ENCODE measurements at regions not wholly inside any gene's neighbourhood (a gene's known extent, or its start where the extent isn't known, plus 50 kb on each side); places are given as distances from the start of the nearest gene placed in this dataset.
A peak's percentile ranks its signal among the peaks of the same experiment; 100 is the strongest.
"Not testable (repeated sequence)": the region's sequence is repeated elsewhere in the genome, so short reads cannot be mapped to it uniquely, and the experiment has no call there.

GRCh38 chr1:221251580-221251979, 372.3 kb downstream of the HLX start:
- H3K4me3 Mint-ChIP-seq (ENCODE audit: unreplicated experiment) = no peak overlapping the region
- peaks cover 6% of the 10 kb centered on the region for H3K9me3 Mint-ChIP-seq (ENCODE audit: low read depth)
- DNase-seq (ENCODE audit: low spot score) = no peak
- no peak overlapping the region for H3K27ac Mint-ChIP-seq (ENCODE audit: unreplicated experiment)
- TF ChIP-seq CTCF (IDR thresholded peaks at IDR 0.05) = no peak
- no peaks in the 10 kb centered on the region for H3K36me3 Mint-ChIP-seq (ENCODE audit: low read depth)
- no peaks in the 10 kb centered on the region for H3K27me3 Mint-ChIP-seq (ENCODE audit: low read depth)
- no peaks in the 10 kb centered on the region for H3K4me1 Mint-ChIP-seq (ENCODE audit: low read depth)

GRCh38 chr1:221254813-221255212, 375.6 kb downstream of the HLX start:
- Mint-ChIP-seq H3K4me3 (ENCODE audit: unreplicated experiment) (no peak overlapping the region), H3K36me3 (ENCODE audit: low read depth) (no peaks in the 10 kb centered on the region), H3K27ac (ENCODE audit: unreplicated experiment) (no peak overlapping the region), H3K27me3 (ENCODE audit: low read depth) (no peaks in the 10 kb centered on the region), H3K9me3 (ENCODE audit: low read depth) (peaks cover 17% of the 10 kb centered on the region), H3K4me1 (ENCODE audit: low read depth) (no peaks in the 10 kb centered on the region)
- TF ChIP-seq CTCF (IDR thresholded peaks at IDR 0.05) = no peak
- no peak for DNase-seq (ENCODE audit: low spot score)

- no peak for DNase-seq (ENCODE audit: low spot score)
- no peak overlapping the region for H3K4me3 Mint-ChIP-seq (ENCODE audit: unreplicated experiment)
- peaks cover 2% of the 10 kb centered on the region for H3K27me3 Mint-ChIP-seq (ENCODE audit: low read depth)
- H3K36me3 Mint-ChIP-seq (ENCODE audit: low read depth) = no peaks in the 10 kb centered on the region
- TF ChIP-seq CTCF (IDR thresholded peaks at IDR 0.05) = no peak
- H3K9me3 Mint-ChIP-seq (ENCODE audit: low read depth) = peaks cover 19% of the 10 kb centered on the region
- no peak overlapping the region for H3K27ac Mint-ChIP-seq (ENCODE audit: unreplicated experiment)
- H3K4me1 Mint-ChIP-seq (ENCODE audit: low read depth) = no peaks in the 10 kb centered on the region
Measured at GRCh38 chr1:221256773-221257172, 377.5 kb downstream of the HLX start.

- H3K9me3 Mint-ChIP-seq (ENCODE audit: low read depth) = peaks cover 26% of the 10 kb centered on the region
- H3K36me3 Mint-ChIP-seq (ENCODE audit: low read depth); H3K27ac Mint-ChIP-seq (ENCODE audit: unreplicated experiment); H3K4me1 Mint-ChIP-seq (ENCODE audit: low read depth); H3K4me3 Mint-ChIP-seq (ENCODE audit: unreplicated experiment); H3K27me3 Mint-ChIP-seq (ENCODE audit: low read depth); DNase-seq (ENCODE audit: low spot score): not testable (repeated sequence)
Measured at GRCh38 chr1:221257548-221257947, 378.3 kb downstream of the HLX start.

- DNase-seq (ENCODE audit: low spot score); H3K4me1 Mint-ChIP-seq (ENCODE audit: low read depth): not testable (repeated sequence)
Measured at GRCh38 chr1:221262677-221263076, 383.4 kb downstream of the HLX start.

GRCh38 chr1:221263831-221264767, 384.9 kb downstream of the HLX start:
- DNase-seq (ENCODE audit: low spot score) = no peak
- H3K36me3 Mint-ChIP-seq (ENCODE audit: low read depth) = no peaks in the 10 kb centered on the region
- no peaks in the 10 kb centered on the region for H3K4me1 Mint-ChIP-seq (ENCODE audit: low read depth)
- peak; percentile 77 for TF ChIP-seq CTCF (IDR thresholded peaks at IDR 0.05)
- H3K27me3 Mint-ChIP-seq (ENCODE audit: low read depth) = peaks cover 8% of the 10 kb centered on the region
- H3K4me3 Mint-ChIP-seq (ENCODE audit: unreplicated experiment) = no peak overlapping the region
- peaks cover 9% of the 10 kb centered on the region for H3K9me3 Mint-ChIP-seq (ENCODE audit: low read depth)
- H3K27ac Mint-ChIP-seq (ENCODE audit: unreplicated experiment) = no peak overlapping the region

More at GRCh38 chr1:221262677-221263076, 383.4 kb downstream of the HLX start:
- H3K4me3 Mint-ChIP-seq (ENCODE audit: unreplicated experiment); H3K27ac Mint-ChIP-seq (ENCODE audit: unreplicated experiment); H3K36me3 Mint-ChIP-seq (ENCODE audit: low read depth); H3K27me3 Mint-ChIP-seq (ENCODE audit: low read depth): not testable (repeated sequence)
- H3K9me3 Mint-ChIP-seq (ENCODE audit: low read depth) = peaks cover 20% of the 10 kb centered on the region
